A673 (cell line): ENCODE measurements at regions not wholly inside any gene's neighbourhood (a gene's known extent, or its start where the extent isn't known, plus 50 kb on each side); places are given as distances from the start of the nearest gene placed in this dataset.

Source experiments
- BruUV-seq: library from RNA; stranded (reverse); fragments of 400-500 nt; replicated peaks from 2 replicates; lab custom pipeline; 2021; lab: Mats Ljungman, UMichigan
- CTCF ChIA-PET: fragments of 300-600 bp; sonication (Branson Sonifier 250); formaldehyde crosslinking; loops from one replicate; lab custom pipeline; 2022; ENCODE audit warnings: antibody characterized with exemption; lab: Charles Lee
- POLR2A ChIA-PET: fragments of 300-600 bp; sonication (Branson Sonifier 250); formaldehyde crosslinking; loops from one replicate; lab custom pipeline; 2022; ENCODE audit warnings: antibody characterized with exemption; ENCODE audit not compliant: low non-redundant PET; lab: Charles Lee
- DNase-seq: peaks from one replicate; pipeline ENCODE4 v3.0.0-alpha.2; 2015; ENCODE audit warnings: low spot score
- H3K27ac ChIP-seq: fragments of 200-600 bp; sonication (generic); 2 replicates; pipeline ENCODE4 v1.5.1; 2016; ENCODE audit warnings: mixed run types, low read depth, mild to moderate bottlenecking, mixed read lengths, antibody characterized with exemption, low read length; ENCODE audit not compliant: poor library complexity, severe bottlenecking
- H3K27me3 ChIP-seq: fragments of 200-600 bp; sonication (generic); replicated peaks from 2 replicates; pipeline ENCODE4 v1.6.1; 2017; ENCODE audit warnings: mixed run types, low read depth, mild to moderate bottlenecking, mixed read lengths, antibody characterized with exemption, low read length; ENCODE audit not compliant: insufficient read depth, poor library complexity
- H3K36me3 ChIP-seq: fragments of 200-600 bp; sonication (generic); 2 replicates; pipeline ENCODE4 v1.6.1; 2016; ENCODE audit warnings: mixed run types, mild to moderate bottlenecking, mixed read lengths, antibody characterized with exemption, low read length; ENCODE audit not compliant: insufficient read depth, poor library complexity, severe bottlenecking
- H3K4me1 ChIP-seq: fragments of 200-600 bp; sonication (generic); 2 replicates; pipeline ENCODE4 v1.6.1; 2017; ENCODE audit warnings: mixed run types, mild to moderate bottlenecking, mixed read lengths, antibody characterized with exemption, low read length; ENCODE audit not compliant: insufficient read depth, poor library complexity, severe bottlenecking
- H3K4me3 ChIP-seq: fragments of 200-600 bp; sonication (generic); 2 replicates; pipeline ENCODE4 v1.5.1; 2016; ENCODE audit warnings: low read depth, mixed run types, mild to moderate bottlenecking, mixed read lengths, low read length; ENCODE audit not compliant: poor library complexity, severe bottlenecking
- H3K9me3 ChIP-seq: fragments of 200-600 bp; sonication (generic); 2 replicates; pipeline ENCODE4 v1.6.1; 2016; ENCODE audit warnings: mixed run types, low read depth, mild to moderate bottlenecking, mixed read lengths, antibody characterized with exemption, low read length; ENCODE audit not compliant: poor library complexity, severe bottlenecking
- CTCF ChIP-seq: fragments of 300-800, 200-600 bp; sonication (generic); conservative IDR thresholded peaks from 2 replicates; pipeline ENCODE4 v1.5.1; 2017; ENCODE audit warnings: low read depth, mild to moderate bottlenecking, antibody characterized with exemption, low read length, moderate library complexity, mixed read lengths
- EZH2 ChIP-seq: fragments of 200-600 bp; sonication (generic); IDR thresholded peaks from 2 replicates; pipeline ENCODE4 v1.6.1; 2017; ENCODE audit warnings: borderline replicate concordance, low read depth, mild to moderate bottlenecking, mixed read lengths, antibody characterized with exemption, low read length; ENCODE audit not compliant: poor library complexity, severe bottlenecking
- intact Hi-C: fragments of 100-400 bp; cut with micrococcal nuclease; formaldehyde crosslinking; loops from one replicate; pipeline ENCODE4 v1.10.0; 2022; ENCODE audit not compliant: unreplicated experiment

GRCh38 chr11:134584001-134584561 is 172.0 kb upstream of the B3GAT1 start:
- ChIA-PET POLR2A (no interaction called here), CTCF (no interaction called here)

GRCh38 chr11:134583397-134583990 is 171.5 kb upstream of the B3GAT1 start:
- ChIA-PET CTCF (no interaction called here), POLR2A (no interaction called here)
- Histone ChIP-seq H3K4me3 (no peak overlapping the region), H3K9me3 (no peaks in the 10 kb centered on the region), H3K36me3 (no peaks in the 10 kb centered on the region), H3K4me1 (no peaks in the 10 kb centered on the region), H3K27ac (no peak overlapping the region), H3K27me3 (no peaks in the 10 kb centered on the region)
- intact Hi-C loops: no loop called here
- BruUV-seq: no TSS peak
- no peak for DNase-seq
- TF ChIP-seq CTCF (no peak), EZH2 (no peak)

More at GRCh38 chr11:134584001-134584561, 172.0 kb upstream of the B3GAT1 start:
- TF ChIP-seq EZH2 (no peak), CTCF (no peak)
- Histone ChIP-seq H3K27ac (no peak overlapping the region), H3K4me1 (no peaks in the 10 kb centered on the region), H3K4me3 (no peak overlapping the region), H3K9me3 (no peaks in the 10 kb centered on the region), H3K36me3 (no peaks in the 10 kb centered on the region), H3K27me3 (no peaks in the 10 kb centered on the region)
- intact Hi-C loops: no loop called here
- DNase-seq: no peak
- no TSS peak for BruUV-seq

GRCh38 chr11:134582770-134583095 is 170.7 kb upstream of the B3GAT1 start:
- H3K4me1 ChIP-seq: no peaks in the 10 kb centered on the region
- ChIA-PET POLR2A (no interaction called here), CTCF (no interaction called here)
- DNase-seq: no peak
- BruUV-seq: no TSS peak
- TF ChIP-seq CTCF (no peak), EZH2 (no peak)
- H3K36me3 ChIP-seq: no peaks in the 10 kb centered on the region
- no peak overlapping the region for H3K27ac ChIP-seq
- H3K27me3 ChIP-seq: no peaks in the 10 kb centered on the region
- H3K9me3 ChIP-seq: no peaks in the 10 kb centered on the region
- no peak overlapping the region for H3K4me3 ChIP-seq
- intact Hi-C loops: no loop called here
